NCI-H226 (cell line): ENCODE measurements at regions not wholly inside any gene's neighbourhood (a gene's known extent, or its start where the extent isn't known, plus 50 kb on each side); places are given as distances from the start of the nearest gene placed in this dataset.

Source experiments
- DNase-seq: peaks from one replicate; pipeline ENCODE4 v3.0.0-alpha.2; 2015

- DNase-seq, result no peak
These were observed 279.8 kb upstream of the SEMA3A start for GRCh38 chr7:84474436-84474835.

- DNase-seq, result no peak
These were observed 277.0 kb upstream of the SEMA3A start for GRCh38 chr7:84471576-84471975.

GRCh38 chr7:84469034-84469433 lies 274.4 kb upstream of the SEMA3A start:
- DNase-seq, result no peak

- DNase-seq, result no peak
These were observed 267.7 kb upstream of the SEMA3A start for GRCh38 chr7:84462259-84462658.

GRCh38 chr7:84461093-84461492 lies 266.5 kb upstream of the SEMA3A start:
- no peak for DNase-seq

GRCh38 chr7:84455788-84456187 lies 261.2 kb upstream of the SEMA3A start:
- peak; percentile 17 for DNase-seq

- no peak for DNase-seq
These were observed 259.8 kb upstream of the SEMA3A start for GRCh38 chr7:84454174-84454959.

- DNase-seq, result no peak
These were observed 258.0 kb upstream of the SEMA3A start for GRCh38 chr7:84452618-84453017.

GRCh38 chr7:84450772-84451171 lies 256.2 kb upstream of the SEMA3A start:
- no peak for DNase-seq

GRCh38 chr7:84447636-84448293 lies 253.2 kb upstream of the SEMA3A start:
- no peak for DNase-seq

GRCh38 chr7:84446991-84447480 lies 252.4 kb upstream of the SEMA3A start:
- no peak for DNase-seq

GRCh38 chr7:84425702-84426259 lies 231.2 kb upstream of the SEMA3A start:
- no peak for DNase-seq

- no peak for DNase-seq
These were observed 228.2 kb upstream of the SEMA3A start for GRCh38 chr7:84422790-84423189.

GRCh38 chr7:84412161-84412969 lies 217.8 kb upstream of the SEMA3A start:
- peak; percentile 77 for DNase-seq

- no peak for DNase-seq
These were observed 205.1 kb upstream of the SEMA3A start for GRCh38 chr7:84399661-84400060.

GRCh38 chr7:84394219-84394618 lies 199.6 kb upstream of the SEMA3A start:
- DNase-seq, result no peak

GRCh38 chr7:84393786-84394185 lies 199.2 kb upstream of the SEMA3A start:
- DNase-seq, result no peak

GRCh38 chr7:84390845-84391244 lies 196.3 kb upstream of the SEMA3A start:
- DNase-seq, result no peak

GRCh38 chr7:84389242-84389641 lies 194.7 kb upstream of the SEMA3A start:
- DNase-seq, result no peak

- DNase-seq, result no peak
These were observed 193.0 kb upstream of the SEMA3A start for GRCh38 chr7:84387595-84387994.

GRCh38 chr7:84384417-84384816 lies 189.8 kb upstream of the SEMA3A start:
- no peak for DNase-seq

GRCh38 chr7:84379446-84379845 lies 184.9 kb upstream of the SEMA3A start:
- no peak for DNase-seq

GRCh38 chr7:84372712-84373111 lies 178.1 kb upstream of the SEMA3A start:
- no peak for DNase-seq
